ENCODE measurements at regions not wholly inside any gene's neighbourhood (a gene's known extent, or its start where the extent isn't known, plus 50 kb on each side); places are given as distances from the start of the nearest gene placed in this dataset.

DNA sequence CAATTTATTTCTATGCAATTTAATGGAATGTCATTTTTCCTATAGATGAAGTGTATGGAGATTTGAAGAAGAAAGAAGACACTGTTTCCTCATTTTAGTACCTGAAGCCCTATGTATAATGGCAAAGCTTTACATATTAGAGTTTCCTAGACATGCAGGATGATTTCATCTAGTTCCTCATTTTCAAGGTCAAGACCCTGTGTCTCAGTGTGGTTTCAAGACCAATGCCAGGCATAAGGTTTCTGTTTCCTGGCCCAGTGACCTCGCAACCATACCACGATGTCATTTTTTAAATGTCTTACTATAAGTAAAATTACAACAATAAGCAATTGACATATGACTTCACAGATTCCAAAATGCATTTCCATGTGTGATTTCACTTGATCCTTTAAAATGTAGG, 336.5 kb upstream of the PRKCQ start:
- TF ChIP-seq POLR2AphosphoS5 (IDR thresholded peaks at IDR 0.05; ENCODE audit: low read depth) (no peak), CTCF (conservative IDR thresholded peaks at IDR 0.05; ENCODE audit: low read depth in 2 of 2) (no peak), EZH2 (IDR thresholded peaks at IDR 0.05; ENCODE audit: low read depth, unreplicated experiment) (no peak), JUNB (IDR thresholded peaks at IDR 0.05; ENCODE audit: unreplicated experiment) (no peak), EZH2phosphoT487 (IDR thresholded peaks at IDR 0.05; ENCODE audit: unreplicated experiment) (no peak), CREB1 (CRISPR knock-in tag; IDR thresholded peaks at IDR 0.05; ENCODE audit: low read depth) (no peak)
